HS-27A (cell line): ENCODE measurements at regions not wholly inside any gene's neighbourhood (a gene's known extent, or its start where the extent isn't known, plus 50 kb on each side); places are given as distances from the start of the nearest gene placed in this dataset.
"Not testable (repeated sequence)": the region's sequence is repeated elsewhere in the genome, so short reads cannot be mapped to it uniquely, and the experiment has no call there.

ENCODE experiments used
- DNase-seq: peaks from one replicate; pipeline ENCODE4 v3.0.0-alpha.2; 2012; ENCODE audit warnings: low read depth, missing footprints

- no peak for DNase-seq
Measured at GRCh38 chr13:44780591-44781280, 204.6 kb upstream of the TSC22D1 start.

- DNase-seq = no peak
Measured at GRCh38 chr13:44778761-44779484, 202.8 kb upstream of the TSC22D1 start.

- not testable (repeated sequence) for DNase-seq
Measured at GRCh38 chr13:44775290-44775689, 199.2 kb upstream of the TSC22D1 start.

- no peak for DNase-seq
Measured at GRCh38 chr13:44770951-44771350, 194.8 kb upstream of the TSC22D1 start.

GRCh38 chr13:44769686-44770085 lies 193.6 kb upstream of the TSC22D1 start:
- no peak for DNase-seq

GRCh38 chr13:44768775-44769581 lies 192.8 kb upstream of the TSC22D1 start:
- DNase-seq = no peak

- DNase-seq = no peak
Measured at GRCh38 chr13:44768239-44768638, 192.1 kb upstream of the TSC22D1 start.

- no peak for DNase-seq
Measured at GRCh38 chr13:44765001-44765471, 188.9 kb upstream of the TSC22D1 start.

- no peak for DNase-seq
Measured at GRCh38 chr13:44764302-44764692, 188.2 kb upstream of the TSC22D1 start.

- no peak for DNase-seq
Measured at GRCh38 chr13:44763615-44764301, 187.6 kb upstream of the TSC22D1 start.

- DNase-seq = no peak
Measured at GRCh38 chr13:44762911-44763310, 186.8 kb upstream of the TSC22D1 start.

- DNase-seq = no peak
Measured at GRCh38 chr13:44760434-44760833, 184.3 kb upstream of the TSC22D1 start.

GRCh38 chr13:44759384-44760360 lies 183.5 kb upstream of the TSC22D1 start:
- DNase-seq = no peak

- DNase-seq = no peak
Measured at GRCh38 chr13:44758630-44759383, 182.7 kb upstream of the TSC22D1 start.

GRCh38 chr13:44757671-44758070 lies 181.5 kb upstream of the TSC22D1 start:
- no peak for DNase-seq

GRCh38 chr13:44756276-44756810 lies 180.2 kb upstream of the TSC22D1 start:
- no peak for DNase-seq

GRCh38 chr13:44755872-44756271 lies 179.7 kb upstream of the TSC22D1 start:
- no peak for DNase-seq

- DNase-seq = no peak
Measured at GRCh38 chr13:44752164-44752563, 176.0 kb upstream of the TSC22D1 start.

- no peak for DNase-seq
Measured at GRCh38 chr13:44750630-44751029, 174.5 kb upstream of the TSC22D1 start.

- DNase-seq = no peak
Measured at GRCh38 chr13:44749906-44750305, 173.8 kb upstream of the TSC22D1 start.
